ENCODE measurements at regions not wholly inside any gene's neighbourhood (a gene's known extent, or its start where the extent isn't known, plus 50 kb on each side); places are given as distances from the start of the nearest gene placed in this dataset.
"Not testable (repeated sequence)": the region's sequence is repeated elsewhere in the genome, so short reads cannot be mapped to it uniquely, and the experiment has no call there.

DNA sequence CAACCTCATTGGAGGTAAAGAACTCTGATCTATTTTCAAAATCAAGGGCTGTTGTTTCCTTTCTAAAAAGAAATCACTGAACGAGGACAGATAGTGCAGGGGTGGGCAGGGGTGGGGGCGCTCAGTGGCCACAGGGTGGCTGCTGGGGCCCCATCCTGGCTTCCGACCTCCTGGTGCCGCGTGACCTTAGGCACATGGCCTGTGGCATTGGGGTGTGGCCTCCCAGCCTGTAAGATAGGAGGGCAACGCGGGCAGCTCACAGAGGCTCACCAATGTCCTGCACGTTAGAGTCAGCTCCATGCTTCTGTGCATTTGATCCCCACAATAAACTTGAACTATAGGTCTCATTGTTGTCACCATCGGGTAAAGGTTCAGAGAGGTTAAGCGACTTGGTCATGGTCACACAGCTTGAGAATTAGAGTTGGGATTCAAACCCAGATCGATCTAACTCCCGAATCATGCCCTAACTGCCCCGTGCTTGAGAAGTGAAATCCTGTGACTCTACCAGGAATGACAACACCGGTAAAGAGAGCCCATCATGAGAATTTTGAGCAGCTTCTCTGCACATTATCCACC, 148.0 kb upstream of the SLC6A11 start:
- no peak for DNase-seq

DNA sequence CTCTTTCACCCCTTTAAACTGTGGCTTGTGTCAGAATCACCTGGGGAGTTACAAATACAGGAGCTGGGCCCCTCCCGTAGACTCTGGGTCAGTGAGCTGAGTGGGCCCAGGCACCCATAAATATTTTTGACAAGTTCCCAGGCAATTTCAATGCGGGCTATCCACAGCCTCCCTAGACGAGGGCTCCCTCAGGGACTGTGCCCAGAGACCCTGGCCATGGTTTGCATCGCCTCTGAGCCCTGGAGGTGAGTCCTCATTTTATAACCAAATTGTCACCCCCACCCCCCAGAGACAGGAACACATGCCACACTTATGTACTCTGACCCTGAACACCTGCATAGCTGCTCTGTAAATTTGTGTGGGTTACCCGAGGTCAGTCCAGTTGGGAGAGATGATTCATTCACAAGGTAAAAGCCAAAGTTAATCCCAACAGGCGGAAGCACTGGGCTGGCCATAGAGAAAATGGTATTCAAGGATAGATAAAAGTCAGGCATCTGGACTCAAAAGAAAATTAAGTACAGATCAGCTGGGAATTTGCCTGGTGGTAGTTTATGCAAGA, 146.5 kb upstream of the SLC6A11 start:
- no peak for DNase-seq

DNA sequence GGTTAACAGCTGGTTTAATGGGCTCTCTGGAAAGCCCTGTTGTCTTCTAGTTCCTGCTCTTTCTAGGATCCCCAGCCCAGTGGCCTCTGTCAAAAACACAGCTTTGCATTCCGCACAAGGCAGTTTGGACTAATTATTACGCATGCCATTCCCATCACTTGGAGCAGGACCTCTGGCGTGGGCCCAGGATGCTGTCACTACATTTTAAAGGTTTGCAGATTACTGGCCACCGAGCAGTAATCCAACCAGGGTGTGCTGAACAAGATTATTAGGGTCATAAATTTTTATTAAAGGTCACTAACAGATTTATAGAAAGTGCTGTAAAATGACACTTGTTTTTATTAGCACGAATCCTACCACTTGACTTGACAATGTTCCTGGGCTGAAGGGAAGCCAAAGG, 143.6 kb upstream of the SLC6A11 start:
- DNase-seq = no peak

DNA sequence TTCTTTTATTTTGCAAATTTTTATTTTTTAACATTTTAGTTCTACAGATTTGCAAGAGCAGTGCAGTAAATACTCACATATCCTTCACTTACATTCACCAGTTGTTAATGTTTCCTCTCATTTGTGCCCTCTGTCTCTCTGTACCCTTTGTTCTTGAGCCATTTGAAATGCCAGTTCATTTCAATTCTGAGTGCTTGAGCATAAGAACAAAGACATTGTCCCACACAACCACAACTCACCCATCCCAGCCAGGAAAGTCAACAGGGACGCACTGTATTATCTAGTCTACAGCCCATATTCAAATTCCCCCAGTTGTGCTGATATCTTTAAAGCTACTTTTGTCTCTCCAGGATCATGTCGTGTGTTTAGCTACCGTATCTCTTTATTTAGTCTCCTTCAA, 141.4 kb upstream of the SLC6A11 start:
- DNase-seq = no peak

DNA sequence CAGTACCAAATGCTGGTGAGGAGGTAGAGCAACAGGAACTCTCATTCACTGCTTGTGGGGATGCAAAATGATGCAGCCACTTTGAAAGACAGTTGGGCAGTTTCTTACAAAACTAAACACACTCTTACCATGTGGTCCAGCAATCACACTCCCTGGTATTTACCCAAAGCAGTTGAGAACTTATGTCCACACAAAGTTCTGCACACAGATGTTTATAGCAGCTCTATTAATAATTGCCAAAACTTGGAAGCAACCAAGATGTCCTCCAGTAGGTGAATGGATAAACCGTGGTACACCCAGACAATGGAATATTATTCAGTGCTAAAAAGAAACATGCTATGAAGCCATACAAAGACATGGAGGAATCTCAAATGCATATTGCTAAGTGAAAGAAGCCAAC, 139.1 kb upstream of the SLC6A11 start:
- DNase-seq = no peak

DNA sequence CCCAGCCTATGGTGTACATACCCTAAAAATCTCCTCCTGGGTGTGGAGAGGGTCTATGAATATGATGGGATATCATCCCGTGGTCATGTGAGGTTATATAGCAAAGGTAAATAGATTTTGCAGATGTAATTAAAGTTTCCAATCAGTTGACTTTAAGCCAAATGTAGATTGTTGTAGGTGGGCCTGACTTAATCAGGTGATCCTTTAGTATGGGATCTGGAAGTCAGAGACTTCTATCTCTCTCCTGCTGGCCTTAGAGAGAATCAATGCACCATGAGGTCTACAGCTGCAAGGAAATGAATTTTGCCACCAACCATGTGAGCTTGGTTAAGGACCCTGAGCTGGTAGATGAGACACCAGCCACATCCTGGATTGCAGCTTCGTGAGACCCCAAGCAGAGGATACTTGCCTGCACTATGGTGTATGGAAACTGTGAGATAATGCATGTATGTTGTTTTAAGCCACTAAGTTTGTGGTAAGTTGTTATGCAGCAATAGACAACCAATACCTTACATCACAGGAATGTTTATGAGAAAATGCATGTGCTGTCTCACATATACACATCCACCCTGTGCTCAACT, 137.1 kb upstream of the SLC6A11 start:
- no peak for DNase-seq

DNA sequence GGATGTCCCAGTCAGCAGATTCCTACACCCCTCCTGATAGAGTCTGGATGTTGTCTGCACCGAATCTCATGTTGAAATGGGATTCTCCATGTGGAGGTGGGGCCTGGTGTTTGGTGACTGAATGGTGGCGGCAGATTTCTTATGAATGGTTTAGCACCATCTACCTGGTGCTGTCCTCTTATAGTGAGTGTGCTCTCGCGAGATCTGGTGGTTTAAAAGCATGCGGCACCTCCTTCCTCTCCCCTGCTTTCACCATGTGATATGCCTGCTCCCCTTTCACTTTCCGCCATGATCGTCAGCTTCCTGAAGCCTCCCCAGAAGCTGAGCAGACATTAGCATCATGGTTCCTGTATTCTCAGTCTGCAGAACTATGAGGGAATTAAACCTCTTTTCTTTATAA, 135.2 kb upstream of the SLC6A11 start:
- DNase-seq = no peak

DNA sequence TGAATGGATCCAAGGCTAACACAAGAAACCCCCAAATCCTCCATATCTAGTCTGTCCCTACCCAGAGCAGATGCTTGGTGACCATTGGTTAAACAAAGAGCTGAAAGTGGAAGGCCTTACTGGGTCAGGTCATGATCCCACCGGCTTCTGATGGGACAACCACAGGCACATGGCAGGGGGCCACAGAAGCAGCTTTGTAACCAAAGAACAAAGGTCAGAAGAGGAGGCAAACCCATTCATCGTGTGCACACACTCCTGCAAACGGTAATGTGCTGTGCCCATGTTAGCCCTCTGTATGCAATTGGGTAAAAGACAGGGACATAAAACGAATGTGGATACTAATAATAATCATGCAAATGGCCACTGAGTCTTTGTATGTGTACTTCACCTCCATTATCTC, 133.3 kb upstream of the SLC6A11 start:
- DNase-seq = no peak

DNA sequence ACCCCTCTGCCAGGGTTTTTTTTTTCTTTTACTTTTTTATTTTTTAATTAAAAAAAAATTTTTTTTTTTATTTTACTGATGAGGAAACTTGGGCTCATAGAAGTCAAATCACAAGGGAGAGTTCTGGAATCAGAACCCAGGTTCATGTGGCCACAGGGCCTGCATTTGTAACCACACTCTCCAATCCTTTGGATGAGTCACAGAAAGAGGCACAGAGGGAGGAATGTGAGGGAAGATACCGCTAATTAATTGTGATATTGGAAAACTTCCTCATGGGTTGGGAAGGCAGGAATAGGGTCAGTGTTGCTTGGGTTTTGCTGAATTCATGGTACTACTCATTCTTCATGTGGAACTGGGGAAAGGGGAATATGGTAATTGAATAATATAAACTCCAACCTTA, 132.9 kb upstream of the SLC6A11 start:
- no peak for DNase-seq

DNA sequence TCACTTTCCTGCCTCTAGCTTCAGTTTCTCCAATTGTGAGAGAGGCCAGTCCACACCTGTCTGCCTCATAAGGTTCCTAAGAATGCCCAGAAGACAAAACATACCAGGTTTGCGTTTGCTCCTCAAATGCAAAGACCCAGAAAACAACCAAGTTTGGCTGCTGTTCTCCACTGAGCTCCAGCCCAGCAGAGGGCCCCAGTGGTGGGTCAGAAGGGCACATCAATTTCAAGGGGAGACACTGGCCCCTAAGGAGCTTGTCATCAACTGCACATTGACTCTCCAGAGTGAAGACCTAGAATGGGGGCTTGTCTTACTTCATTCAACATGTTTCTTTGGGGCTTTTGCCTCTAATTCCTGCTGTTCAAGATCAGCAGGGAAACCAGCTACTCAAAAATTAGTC, 127.9 kb upstream of the SLC6A11 start:
- no peak for DNase-seq

DNA sequence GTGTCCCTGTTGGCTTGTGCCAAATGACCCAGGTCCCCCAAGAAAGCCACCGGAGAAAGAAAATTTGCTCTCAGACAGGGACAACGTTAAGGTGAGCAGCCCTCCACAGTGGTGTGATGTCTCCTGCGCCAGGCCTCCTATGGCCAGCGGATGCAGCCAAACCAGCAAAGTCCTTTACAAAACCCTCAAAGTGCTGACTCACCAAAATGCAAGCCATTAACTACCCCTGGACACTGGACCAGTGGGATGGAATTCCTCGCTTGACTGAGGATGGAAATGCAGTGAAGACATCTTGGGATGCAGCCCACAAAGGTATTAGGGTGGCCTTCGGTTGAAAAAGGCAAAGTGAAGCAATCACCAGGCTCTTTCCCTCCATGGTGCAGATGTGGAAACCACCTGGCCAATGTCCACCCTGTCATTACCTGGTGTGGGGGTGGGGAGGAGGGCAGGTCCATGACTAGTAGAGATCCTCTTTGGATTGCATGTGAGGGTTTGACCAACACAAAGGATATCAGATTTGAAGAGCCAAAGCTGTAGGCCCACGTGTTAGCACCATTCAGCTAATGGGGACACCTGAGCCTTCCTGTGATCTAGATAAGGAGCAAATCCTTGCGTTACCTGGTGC, 127.4 kb upstream of the SLC6A11 start:
- no peak for DNase-seq

DNA sequence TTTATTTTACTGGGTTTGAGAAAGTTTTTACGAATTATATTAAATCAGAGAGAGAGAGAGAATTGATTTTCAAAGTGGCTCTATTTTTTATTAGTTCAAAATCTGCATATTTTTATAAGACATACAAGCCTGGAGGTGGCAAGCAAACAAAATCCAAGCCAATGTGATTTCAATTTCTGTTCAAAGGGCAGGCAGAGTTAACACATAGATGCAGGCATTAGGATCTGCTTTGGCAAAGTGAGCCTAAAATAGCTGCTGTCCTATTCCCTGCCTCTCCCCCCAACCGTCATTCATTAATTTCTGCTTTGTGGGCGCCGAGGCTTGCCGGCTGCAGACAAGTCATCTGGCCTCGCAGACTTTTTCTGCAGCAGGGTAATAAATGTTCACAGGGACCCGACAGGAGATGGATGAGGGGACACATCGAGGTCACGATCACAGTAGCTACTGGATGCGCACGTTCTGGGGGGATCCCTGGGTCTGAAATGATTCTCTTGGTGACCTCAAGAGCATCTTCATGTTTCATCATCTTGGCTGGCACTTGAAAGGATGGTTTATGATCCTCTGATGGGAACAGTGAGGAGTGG, 123.9 kb upstream of the SLC6A11 start:
- DNase-seq = no peak

DNA sequence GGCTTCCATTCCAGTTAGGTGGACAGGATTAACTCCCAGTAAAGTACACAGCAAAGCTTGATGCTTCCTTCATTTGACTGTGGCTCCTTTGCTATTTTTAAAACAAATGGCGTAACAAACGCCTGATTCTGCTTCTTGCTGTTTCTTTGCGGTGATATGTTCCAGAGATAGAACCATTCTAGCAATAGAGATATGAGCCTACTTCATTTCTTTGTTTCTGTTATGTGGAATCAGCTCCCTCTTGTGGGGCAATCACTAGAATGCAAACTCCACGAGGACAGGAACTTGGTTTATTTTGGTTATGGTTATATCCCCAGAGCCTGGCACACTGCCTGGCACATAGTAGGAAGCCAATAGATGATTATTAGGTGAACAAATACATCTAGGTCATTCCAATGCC, 122.6 kb upstream of the SLC6A11 start:
- DNase-seq = no peak

DNA sequence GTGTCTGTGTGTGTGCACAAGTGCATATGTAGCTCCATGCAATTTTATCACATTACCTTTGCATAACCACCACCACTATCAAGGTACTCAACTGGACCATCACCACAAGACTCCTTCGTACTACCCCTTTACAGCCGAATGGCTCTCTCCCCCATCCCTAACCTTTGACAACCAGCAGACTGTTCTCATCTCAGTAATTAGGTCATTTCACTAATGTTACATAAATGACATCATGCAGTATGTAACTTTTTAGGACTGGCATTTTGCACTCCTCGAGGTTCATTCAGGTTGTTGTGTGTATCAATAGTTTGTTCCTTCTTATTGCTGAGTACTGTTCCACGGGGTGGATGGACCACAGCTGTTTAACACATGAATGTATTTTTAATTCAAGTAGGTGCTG, 121.8 kb upstream of the SLC6A11 start:
- peak; percentile 15 for DNase-seq

DNA sequence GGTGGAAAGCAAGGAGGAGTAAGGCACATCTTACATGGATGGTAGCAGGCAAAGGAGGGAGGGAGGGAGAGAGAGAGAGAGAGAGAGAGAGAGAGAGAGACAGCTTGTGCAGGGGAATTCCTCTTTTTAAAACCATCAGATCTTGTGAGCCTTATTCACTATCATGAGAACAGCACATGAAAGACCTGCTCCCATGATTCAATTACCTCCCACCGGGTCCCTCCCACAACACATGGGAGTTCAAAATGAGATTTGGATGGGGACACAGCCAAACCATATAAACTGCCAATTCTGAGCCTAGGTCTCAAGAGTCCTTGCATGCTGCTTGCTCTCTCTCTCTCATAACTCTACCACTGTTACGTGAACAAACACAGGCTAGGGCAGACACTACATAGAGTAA, 120.8 kb upstream of the SLC6A11 start:
- not testable (repeated sequence) for DNase-seq

DNA sequence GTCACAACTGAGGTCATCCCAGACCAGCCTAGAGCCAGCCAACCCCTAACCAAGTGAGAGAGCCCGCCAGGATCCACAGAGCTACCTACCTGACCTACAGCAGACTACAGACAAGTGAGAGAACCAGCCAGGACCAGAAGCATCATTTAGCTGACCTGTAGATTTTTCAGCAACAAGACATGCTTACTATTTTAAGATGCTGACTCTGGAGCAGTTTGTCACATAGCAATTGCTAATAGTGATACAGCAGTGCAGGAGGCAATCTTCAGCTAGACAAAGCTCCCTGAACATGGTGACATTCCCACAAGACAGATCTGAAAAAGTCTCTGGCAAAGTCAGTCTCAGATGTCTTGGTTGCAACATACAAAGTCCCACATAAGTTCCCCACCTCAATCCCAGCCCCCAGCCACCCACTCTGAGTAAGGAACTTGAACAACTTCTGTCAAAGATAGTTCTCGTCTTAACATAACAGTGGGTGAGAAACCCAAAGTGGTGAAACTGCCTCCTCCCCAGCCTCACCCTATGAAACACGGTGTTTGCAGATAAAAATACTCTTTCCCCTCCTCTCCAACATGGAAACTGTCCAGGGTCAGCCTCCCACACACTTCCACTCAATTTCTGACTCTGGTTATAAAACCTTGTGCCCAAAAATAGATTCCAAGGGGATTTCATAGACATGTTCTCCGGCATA, 120.3 kb upstream of the SLC6A11 start:
- no peak for DNase-seq

DNA sequence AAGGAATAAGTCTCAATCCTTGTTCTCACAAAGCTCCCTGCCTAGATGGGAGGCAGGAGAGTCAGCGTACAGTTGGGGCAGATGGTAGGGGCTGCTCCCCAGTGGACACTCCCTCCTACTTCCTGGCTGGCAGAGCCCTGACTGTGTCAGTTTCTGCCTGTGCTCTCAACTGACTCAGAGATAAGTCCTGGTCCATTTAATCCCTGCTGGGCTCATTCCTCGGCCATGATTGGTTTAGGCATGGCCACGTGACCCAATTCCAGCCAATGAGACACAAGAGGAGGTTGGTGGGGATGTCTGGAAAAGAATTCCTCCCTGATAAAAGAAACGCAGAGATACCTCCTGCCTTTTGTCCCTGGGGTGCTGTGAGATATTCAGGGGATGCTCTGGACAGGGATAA, 118.1 kb upstream of the SLC6A11 start:
- DNase-seq = no peak

DNA sequence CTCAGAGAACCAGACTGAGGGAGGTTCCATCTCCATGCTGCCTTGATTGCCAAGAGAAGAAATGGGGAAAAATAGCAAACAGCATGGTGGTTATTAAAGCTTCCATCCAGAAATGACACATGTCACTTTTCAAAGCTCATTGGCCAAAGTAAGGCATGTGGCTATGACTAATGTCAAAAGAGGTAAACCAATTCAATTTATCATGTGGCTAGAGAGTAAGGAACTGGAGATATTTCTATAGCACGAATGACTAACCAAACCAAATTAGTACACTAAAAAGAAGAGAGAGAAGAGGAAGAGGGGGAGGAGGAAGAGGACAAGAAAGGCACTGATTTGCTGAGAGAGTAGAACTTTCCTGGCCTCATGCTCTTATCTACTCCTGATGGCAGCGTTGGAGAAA, 115.2 kb upstream of the SLC6A11 start:
- no peak for DNase-seq

DNA sequence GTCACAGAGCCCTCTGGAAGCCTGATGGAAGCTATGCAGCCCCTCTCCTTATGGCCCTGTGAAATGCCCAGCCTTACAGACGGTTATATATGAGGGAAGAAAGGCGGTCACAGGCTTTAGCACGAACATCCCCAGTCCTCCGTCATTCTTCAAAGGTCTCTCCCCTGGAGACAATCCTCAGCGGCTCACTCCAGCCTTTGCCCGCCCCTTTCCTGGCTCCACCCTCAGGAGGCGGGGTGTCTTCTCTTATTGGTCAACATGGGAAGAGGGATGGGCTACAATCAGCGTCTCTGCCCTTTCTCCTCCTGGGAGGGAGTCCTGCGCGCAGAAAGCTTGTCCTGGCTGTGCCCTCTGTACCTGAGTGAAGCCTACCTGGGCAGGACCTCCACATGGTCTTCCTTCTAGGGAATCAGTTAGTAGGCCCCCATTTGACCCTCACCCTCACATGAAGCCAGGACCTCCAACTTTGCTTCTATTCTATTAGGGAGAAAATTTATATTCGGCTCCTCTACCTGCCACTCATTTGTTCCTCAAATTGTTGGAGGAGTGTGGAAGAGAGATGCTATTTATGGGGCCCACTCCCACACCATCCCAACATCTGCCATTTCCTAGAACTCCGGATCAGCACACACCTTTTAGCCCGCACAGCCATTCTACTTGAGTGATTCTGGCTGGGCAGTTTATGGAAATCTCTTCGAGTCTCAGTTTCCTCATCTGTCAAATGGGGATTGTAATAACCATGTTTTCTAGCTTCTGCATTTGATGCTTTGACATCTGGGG, 112.9 kb upstream of the SLC6A11 start:
- DNase-seq = no peak

DNA sequence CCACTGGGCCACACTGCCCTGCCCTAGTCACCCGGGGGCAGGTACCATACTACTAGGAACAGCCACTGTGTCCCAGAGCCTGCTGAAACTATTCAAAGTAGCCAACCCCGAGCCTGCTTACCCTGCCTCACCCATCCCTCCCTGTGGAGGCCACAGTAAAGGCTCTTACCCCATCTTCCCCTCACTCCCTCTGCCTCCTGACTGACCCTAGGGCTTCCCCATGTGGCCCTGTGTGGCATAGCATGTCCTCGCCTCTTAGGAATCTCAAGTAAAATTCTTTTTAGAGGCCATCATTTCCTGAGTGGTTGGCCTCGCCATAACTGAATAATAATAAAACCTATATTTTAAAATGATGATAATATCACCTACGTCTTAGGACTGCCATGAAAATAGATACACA, 112.2 kb upstream of the SLC6A11 start:
- no peak for DNase-seq

DNA sequence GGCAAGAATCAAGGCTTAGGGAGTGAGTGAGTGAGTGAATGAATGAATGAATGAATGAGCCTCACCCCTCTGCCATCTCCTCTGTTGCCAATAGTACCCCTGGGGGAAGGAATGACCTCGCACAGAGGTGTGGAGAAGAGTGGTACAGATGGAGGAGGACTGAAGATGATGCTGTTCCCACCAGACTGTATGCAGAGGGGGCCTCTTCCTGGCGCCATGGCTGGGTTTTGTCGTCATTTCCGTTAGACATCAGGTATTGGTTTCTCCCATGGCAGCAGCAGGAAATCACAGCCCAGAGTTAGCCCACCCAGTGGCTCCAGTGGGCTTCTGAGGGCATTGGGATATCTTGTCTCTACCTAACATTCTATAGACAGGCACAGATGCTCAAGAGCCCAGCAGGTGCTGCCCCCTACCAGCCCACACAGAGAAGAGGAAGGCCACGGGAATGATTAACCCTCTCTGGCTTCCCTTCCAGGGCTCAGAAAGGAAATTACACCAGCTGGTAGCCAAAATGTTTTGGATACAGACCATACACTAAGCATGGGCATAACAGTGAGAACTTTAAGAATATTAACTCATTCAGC, 109.8 kb upstream of the SLC6A11 start:
- DNase-seq = peak; percentile 1

DNA sequence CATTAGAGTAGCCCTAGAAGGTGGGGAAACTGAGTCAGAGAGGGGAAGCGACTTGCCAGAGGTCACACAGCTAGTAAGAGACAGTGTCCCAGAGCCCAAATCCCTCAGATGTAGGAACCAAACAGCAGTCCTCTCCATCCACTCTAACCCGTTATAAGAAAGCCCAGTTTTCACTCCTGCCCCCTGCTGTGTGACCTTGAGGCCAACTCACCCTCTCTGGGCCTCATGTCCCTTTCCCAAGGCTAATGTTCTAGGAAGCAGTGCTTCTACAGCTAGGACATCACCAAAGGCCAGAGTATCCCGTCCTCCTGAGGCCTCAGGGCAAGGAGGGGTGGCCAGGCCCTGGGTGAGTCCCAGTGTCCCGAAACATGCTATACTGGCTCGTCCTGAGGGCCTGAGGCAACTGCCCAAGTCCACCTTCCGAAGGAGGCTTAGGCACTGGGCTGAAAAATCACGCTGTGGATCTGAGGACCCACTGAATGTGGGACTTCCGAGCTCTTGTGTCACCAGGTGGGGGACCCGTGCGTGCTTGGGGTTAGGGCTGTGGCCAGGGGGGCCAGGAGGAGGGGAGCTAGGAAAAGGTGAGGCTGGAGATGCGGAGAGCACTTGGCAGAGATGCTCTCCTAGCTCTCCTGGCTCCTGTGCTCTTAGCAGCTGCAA, 109.2 kb upstream of the SLC6A11 start:
- DNase-seq = no peak

Data from NCI-H1105 treated with DMSO at 0.1 percent for 48 hours (cell line).